HG02938 (cell line): ENCODE measurements at regions not wholly inside any gene's neighbourhood (a gene's known extent, or its start where the extent isn't known, plus 50 kb on each side); places are given as distances from the start of the nearest gene placed in this dataset.
"Not testable (repeated sequence)": the region's sequence is repeated elsewhere in the genome, so short reads cannot be mapped to it uniquely, and the experiment has no call there.

Experiments
- ATAC-seq: cut with Tn5 transposase; IDR thresholded peaks from one replicate; pipeline ENCODE4 v1.9.1; 2021; ENCODE audit warnings: mild to moderate bottlenecking, moderate library complexity; ENCODE audit not compliant: unreplicated experiment

- ATAC-seq: no peak
Observed at GRCh38 chr2:83470928-83471327, 988.2 kb downstream of the SUCLG1 start.

- no peak for ATAC-seq
Observed at GRCh38 chr2:83464444-83464843, 994.6 kb downstream of the SUCLG1 start.

GRCh38 chr2:83462881-83463280 lies 996.2 kb downstream of the SUCLG1 start:
- no peak for ATAC-seq

GRCh38 chr2:83461135-83461534 lies 997.9 kb downstream of the SUCLG1 start:
- ATAC-seq: no peak

GRCh38 chr2:83459456-83459855 lies 999.6 kb downstream of the SUCLG1 start:
- ATAC-seq: no peak

GRCh38 chr2:83435989-83436388 lies 1023.1 kb downstream of the SUCLG1 start:
- ATAC-seq: no peak

- ATAC-seq: no peak
Observed at GRCh38 chr2:83420993-83421392, 1038.1 kb downstream of the SUCLG1 start.

- ATAC-seq: no peak
Observed at GRCh38 chr2:83394134-83394904, 1064.8 kb downstream of the SUCLG1 start.

- no peak for ATAC-seq
Observed at GRCh38 chr2:83388804-83389203, 1070.3 kb downstream of the SUCLG1 start.

- ATAC-seq: no peak
Observed at GRCh38 chr2:83386549-83386948, 1072.5 kb downstream of the SUCLG1 start.

- ATAC-seq: no peak
Observed at GRCh38 chr2:83378921-83379320, 1080.2 kb downstream of the SUCLG1 start.

GRCh38 chr2:83376731-83377130 lies 1082.3 kb downstream of the SUCLG1 start:
- no peak for ATAC-seq

GRCh38 chr2:83370419-83370762 lies 1088.7 kb downstream of the SUCLG1 start:
- no peak for ATAC-seq

GRCh38 chr2:83369601-83370418 lies 1089.3 kb downstream of the SUCLG1 start:
- ATAC-seq: no peak

GRCh38 chr2:83368916-83369315 lies 1090.2 kb downstream of the SUCLG1 start:
- no peak for ATAC-seq

GRCh38 chr2:83368461-83368860 lies 1090.6 kb downstream of the SUCLG1 start:
- no peak for ATAC-seq

- ATAC-seq: no peak
Observed at GRCh38 chr2:83365476-83365875, 1093.6 kb downstream of the SUCLG1 start.

- ATAC-seq: no peak
Observed at GRCh38 chr2:83364264-83364663, 1094.8 kb downstream of the SUCLG1 start.

- not testable (repeated sequence) for ATAC-seq
Observed at GRCh38 chr2:83363138-83363537, 1095.9 kb downstream of the SUCLG1 start.

GRCh38 chr2:83359336-83359735 lies 1099.7 kb downstream of the SUCLG1 start:
- no peak for ATAC-seq

- no peak for ATAC-seq
Observed at GRCh38 chr2:83342860-83343329, 1116.2 kb downstream of the SUCLG1 start.

GRCh38 chr2:83340424-83340823 lies 1118.7 kb downstream of the SUCLG1 start:
- ATAC-seq: no peak
